HS-27A (cell line): ENCODE measurements at regions not wholly inside any gene's neighbourhood (a gene's known extent, or its start where the extent isn't known, plus 50 kb on each side); places are given as distances from the start of the nearest gene placed in this dataset.

ENCODE experiments used
- DNase-seq: peaks from one replicate; pipeline ENCODE4 v3.0.0-alpha.2; 2012; ENCODE audit warnings: low read depth, missing footprints

DNA sequence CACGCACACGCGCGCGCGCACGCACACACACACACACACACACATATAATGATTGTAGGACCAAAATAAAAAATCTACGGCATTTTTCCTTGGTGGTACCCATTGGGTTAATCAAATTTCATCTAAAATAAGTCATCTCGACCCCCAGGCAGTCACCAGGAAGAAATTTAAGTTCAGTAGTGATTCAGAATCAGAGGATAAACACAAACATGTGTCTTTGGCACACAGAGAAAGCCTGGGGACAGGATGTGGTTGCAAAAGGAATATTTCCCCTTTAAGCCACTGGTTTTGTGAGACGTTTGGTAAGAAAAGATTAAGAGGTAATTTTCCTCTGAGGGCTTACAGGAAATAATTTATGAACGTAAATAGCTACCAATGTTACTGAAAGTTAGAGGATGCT is 171.6 kb upstream of the PIEZO2 start:
- no peak for DNase-seq

DNA sequence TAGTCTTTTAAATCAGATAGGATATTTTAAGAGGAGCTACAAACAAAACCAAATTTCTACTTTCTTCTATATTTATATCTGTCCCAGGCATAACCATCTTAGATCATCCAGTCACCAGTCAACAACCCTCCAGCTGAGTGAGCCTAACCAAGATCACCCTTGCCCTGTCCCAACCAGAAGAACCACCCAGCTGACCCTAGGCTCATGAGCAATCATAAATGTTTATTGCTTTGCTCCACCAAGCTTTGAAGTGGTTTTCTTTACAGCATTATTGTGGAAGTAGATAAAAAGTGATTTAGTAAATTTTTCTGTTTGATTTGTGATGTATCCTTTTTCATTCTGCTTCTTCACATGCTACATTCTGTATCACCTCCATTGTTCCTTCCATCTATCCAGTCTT is 167.2 kb upstream of the PIEZO2 start:
- no peak for DNase-seq

- no peak for DNase-seq
Measured at GRCh38 chr18:11310476-11311086, 161.2 kb upstream of the PIEZO2 start.

DNA sequence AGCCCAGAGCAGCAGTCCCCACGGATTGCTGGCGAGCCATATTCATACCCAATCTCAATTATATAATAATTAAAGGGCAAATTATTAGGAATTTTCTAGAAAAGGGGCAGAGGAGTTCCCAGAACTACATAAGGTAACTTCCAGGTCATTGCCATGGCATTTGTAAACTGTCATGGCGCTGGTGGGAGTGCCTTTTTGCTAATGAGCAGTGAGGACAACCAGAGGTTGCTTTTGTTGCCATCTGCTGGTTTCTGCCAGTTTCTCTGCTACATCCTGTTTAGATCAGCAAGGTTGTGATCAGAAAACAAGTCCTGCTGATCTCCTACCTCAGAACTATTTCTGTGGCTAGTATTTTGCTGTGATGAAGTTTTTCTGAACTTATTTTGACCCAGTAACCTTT is 159.8 kb upstream of the PIEZO2 start:
- no peak for DNase-seq

- DNase-seq, result no peak
Measured at GRCh38 chr18:11308499-11308898, 159.1 kb upstream of the PIEZO2 start.

- DNase-seq, result no peak
Measured at GRCh38 chr18:11307716-11308115, 158.3 kb upstream of the PIEZO2 start.

- DNase-seq, result no peak
Measured at GRCh38 chr18:11305507-11305906, 156.1 kb upstream of the PIEZO2 start.

GRCh38 chr18:11304928-11305327 is 155.6 kb upstream of the PIEZO2 start:
- DNase-seq, result no peak

- DNase-seq, result no peak
Measured at GRCh38 chr18:11296946-11297345, 147.6 kb upstream of the PIEZO2 start.

- DNase-seq, result no peak
Measured at GRCh38 chr18:11293794-11294193, 144.4 kb upstream of the PIEZO2 start.

- DNase-seq, result no peak
Measured at GRCh38 chr18:11290786-11291185, 141.4 kb upstream of the PIEZO2 start.

DNA sequence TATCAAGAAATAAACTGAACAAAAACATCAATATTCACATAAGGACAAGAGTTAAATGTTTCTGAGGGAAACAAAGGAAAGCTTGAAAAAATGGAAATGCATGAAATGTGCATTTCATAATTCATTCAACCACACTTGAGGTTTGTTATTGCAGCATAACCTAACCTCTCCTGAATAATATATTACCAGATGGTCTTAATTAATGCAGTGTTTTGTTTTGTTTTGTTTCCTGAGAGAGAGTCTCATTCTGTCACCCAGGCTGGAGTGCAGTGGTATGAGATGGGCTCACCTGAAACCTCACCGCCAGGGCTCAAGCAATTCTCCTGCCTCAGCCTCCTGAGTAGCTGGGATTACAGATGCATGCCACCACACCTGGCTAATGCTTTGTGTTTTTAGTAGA is 139.9 kb upstream of the PIEZO2 start:
- DNase-seq, result no peak

DNA sequence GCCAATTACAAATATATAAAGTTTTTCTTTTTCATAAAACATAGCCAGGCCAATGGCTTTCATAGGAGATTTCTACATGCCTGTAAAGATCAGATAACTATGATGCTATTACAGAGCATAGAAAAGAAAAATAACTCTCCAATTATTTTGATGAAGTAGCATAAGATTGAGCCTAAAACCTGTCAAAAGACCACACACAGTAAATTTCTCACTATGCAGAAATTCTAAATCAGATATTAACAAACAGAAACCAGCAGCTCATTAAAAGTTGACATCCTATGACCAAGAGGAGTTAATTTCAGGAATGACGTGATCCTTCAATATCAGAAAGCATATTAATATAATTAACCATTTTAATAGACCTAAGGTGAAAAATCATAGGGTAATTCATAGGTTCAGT is 139.0 kb upstream of the PIEZO2 start:
- no peak for DNase-seq

- DNase-seq, result no peak
Measured at GRCh38 chr18:11286431-11286830, 137.1 kb upstream of the PIEZO2 start.

DNA sequence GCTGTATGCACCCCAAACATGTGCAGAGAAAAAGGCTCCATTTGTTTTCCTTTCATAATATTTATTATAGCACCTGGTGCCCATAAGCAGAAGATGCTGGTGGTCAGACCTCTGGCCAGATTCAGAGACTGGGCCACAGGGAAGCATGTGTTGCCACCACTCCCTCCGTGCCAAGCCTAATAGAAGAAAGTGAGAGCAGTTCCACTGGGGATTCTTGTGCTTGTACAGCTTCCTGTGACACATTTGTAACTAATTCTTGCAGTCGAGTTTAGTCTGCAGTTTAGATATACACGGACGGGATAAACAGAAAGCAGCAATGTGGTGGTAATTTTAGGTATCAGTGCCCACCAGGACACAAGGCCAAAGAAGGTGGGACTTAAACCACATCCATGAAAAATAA is 135.4 kb upstream of the PIEZO2 start:
- DNase-seq, result no peak

GRCh38 chr18:11284349-11284748 is 135.0 kb upstream of the PIEZO2 start:
- DNase-seq, result no peak

DNA sequence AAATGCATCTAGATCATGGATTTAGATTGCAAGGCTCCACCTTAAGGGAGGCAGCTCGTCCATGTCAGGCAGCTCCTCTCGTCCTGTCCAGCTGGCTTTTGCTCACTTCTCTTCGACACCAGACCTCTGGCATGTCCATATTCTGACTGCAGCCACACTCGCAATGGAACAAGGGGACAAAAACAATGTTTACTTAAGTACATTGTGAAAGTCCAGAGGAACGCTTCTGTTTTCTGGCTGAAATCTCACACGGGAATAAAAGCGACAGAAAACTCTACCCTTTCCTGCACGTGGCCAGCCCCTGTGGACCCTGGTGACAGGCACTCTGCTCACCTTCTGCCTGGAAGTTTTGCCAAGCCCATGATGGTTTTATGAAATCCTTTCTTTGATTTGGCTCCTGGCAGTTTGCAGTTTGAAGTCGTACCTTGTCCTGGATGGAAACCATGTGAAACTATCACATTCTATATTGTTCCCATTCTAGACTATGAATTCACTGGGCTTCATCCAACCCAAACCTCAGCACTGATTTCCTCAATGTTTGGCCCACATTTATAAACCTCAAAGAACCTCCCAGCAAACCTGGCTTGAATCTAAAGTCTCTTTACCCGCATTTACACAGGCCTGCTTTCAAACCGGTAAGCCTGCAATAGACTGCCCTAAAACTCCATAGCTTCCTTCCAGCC is 134.3 kb upstream of the PIEZO2 start:
- DNase-seq, result no peak

DNA sequence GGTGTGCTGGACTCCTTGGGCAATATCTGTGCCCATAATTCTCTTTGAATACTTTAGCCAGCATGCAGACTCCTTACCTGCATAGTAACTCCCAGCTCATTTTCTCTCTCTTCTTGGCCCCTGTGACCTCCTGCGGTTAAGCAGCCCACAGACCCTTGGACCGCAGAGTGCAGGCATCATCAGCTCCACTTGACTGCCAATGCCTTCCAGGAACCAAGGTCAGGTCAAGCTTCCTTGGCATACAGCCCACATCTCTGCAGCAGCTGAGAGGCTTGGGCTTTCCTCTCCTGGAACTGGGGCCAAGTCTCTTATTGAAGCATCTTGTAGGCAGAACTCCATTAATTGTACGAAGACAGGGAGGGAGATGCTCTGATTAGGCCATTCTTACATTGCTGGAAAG is 130.1 kb upstream of the PIEZO2 start:
- no peak for DNase-seq

- no peak for DNase-seq
Measured at GRCh38 chr18:11276678-11277077, 127.3 kb upstream of the PIEZO2 start.

GRCh38 chr18:11274144-11274794 is 124.9 kb upstream of the PIEZO2 start:
- DNase-seq, result no peak

GRCh38 chr18:11272516-11272915 is 123.1 kb upstream of the PIEZO2 start:
- no peak for DNase-seq

- DNase-seq, result no peak
Measured at GRCh38 chr18:11271954-11272353, 122.6 kb upstream of the PIEZO2 start.

- no peak for DNase-seq
Measured at GRCh38 chr18:11269257-11269656, 119.9 kb upstream of the PIEZO2 start.
